WTC11 (cell line): ENCODE measurements at regions not wholly inside any gene's neighbourhood (a gene's known extent, or its start where the extent isn't known, plus 50 kb on each side); places are given as distances from the start of the nearest gene placed in this dataset.

Source experiments
- ATAC-seq: fragments of 200-7000 bp; cut with Tn5 transposase; 2 replicates; pipeline ENCODE4 v1.10.0; 2021; ENCODE audit warnings: mild to moderate bottlenecking, moderate library complexity
- CTCF ChIA-PET: fragments of 300-600 bp; sonication (Branson Sonifier 250); formaldehyde crosslinking; loops from one replicate; lab custom pipeline; 2021; ENCODE audit warnings: antibody characterized with exemption; lab: Charles Lee
- POLR2A ChIA-PET: fragments of 350-600 bp; sonication (Branson Sonifier 250); formaldehyde crosslinking; loops from one replicate; lab custom pipeline; 2021; ENCODE audit warnings: antibody characterized with exemption; lab: Charles Lee
- DNase-seq: peaks from one replicate; pipeline ENCODE4 v3.0.0; 2021; ENCODE audit warnings: low spot score
- H3K27ac Mint-ChIP-seq: 2 replicates; pipeline ENCODE4 v1.8.0; 2021; ENCODE audit warnings: mixed read lengths
- H3K27me3 Mint-ChIP-seq: 2 replicates; pipeline ENCODE4 v1.8.0; 2021; ENCODE audit warnings: low read depth, mild to moderate bottlenecking, moderate library complexity, mixed read lengths
- H3K36me3 Mint-ChIP-seq: 2 replicates; pipeline ENCODE4 v1.8.0; 2021; ENCODE audit warnings: mixed read lengths
- H3K4me1 Mint-ChIP-seq: 2 replicates; pipeline ENCODE4 v1.8.0; 2022; ENCODE audit warnings: mixed read lengths
- H3K4me3 Mint-ChIP-seq: 2 replicates; pipeline ENCODE4 v1.8.0; 2021; ENCODE audit warnings: mild to moderate bottlenecking, moderate library complexity, mixed read lengths
- H3K9me3 Mint-ChIP-seq: 2 replicates; pipeline ENCODE4 v1.8.0; 2021; ENCODE audit warnings: mixed read lengths
- CBFB ChIP-seq: sonication (generic); formaldehyde crosslinking; IDR thresholded peaks from 2 replicates; pipeline ENCODE4 v1.8.1; 2022; ENCODE audit warnings: mild to moderate bottlenecking, low read depth, missing genetic modification reagents
- FOXK1 ChIP-seq: sonication (generic); formaldehyde crosslinking; IDR thresholded peaks from 2 replicates; pipeline ENCODE4 v1.8.0; 2022; ENCODE audit warnings: mild to moderate bottlenecking, moderate library complexity, missing genetic modification reagents
- GRHL2 ChIP-seq: fragments of 250-450 bp; sonication (Bioruptor Pico); IDR thresholded peaks from 2 replicates; pipeline ENCODE4 v1.8.0; 2022; ENCODE audit warnings: mild to moderate bottlenecking, moderate library complexity; ENCODE audit not compliant: insufficient replicate concordance, severe bottlenecking
- MXD4 ChIP-seq: fragments of 250-450 bp; sonication (Bioruptor Pico); IDR thresholded peaks from 2 replicates; pipeline ENCODE4 v1.8.0; 2021; ENCODE audit warnings: mild to moderate bottlenecking, moderate library complexity, borderline replicate concordance
- NR1H2 ChIP-seq: sonication (generic); formaldehyde crosslinking; IDR thresholded peaks from 2 replicates; pipeline ENCODE4 v1.9.0; 2021; ENCODE audit warnings: mild to moderate bottlenecking, moderate library complexity, missing genetic modification reagents
- RELA ChIP-seq: sonication (generic); formaldehyde crosslinking; IDR thresholded peaks from 2 replicates; pipeline ENCODE4 v1.8.1; 2022; ENCODE audit warnings: missing genetic modification reagents, mild to moderate bottlenecking, borderline replicate concordance
- RORB ChIP-seq: fragments of 250-450 bp; sonication (Bioruptor Pico); IDR thresholded peaks from 2 replicates; pipeline ENCODE4 v1.9.0; 2021; ENCODE audit warnings: mild to moderate bottlenecking
- ZNF219 ChIP-seq: sonication (generic); formaldehyde crosslinking; IDR thresholded peaks from 2 replicates; pipeline ENCODE4 v1.8.0; 2023; ENCODE audit warnings: missing genetic modification reagents, mild to moderate bottlenecking, borderline replicate concordance
- ZNF396 ChIP-seq: fragments of 250-450 bp; sonication (Bioruptor Pico); IDR thresholded peaks from 2 replicates; pipeline ENCODE4 v1.8.0; 2021; ENCODE audit warnings: mild to moderate bottlenecking, moderate library complexity, borderline replicate concordance
- ZNF416 ChIP-seq: fragments of 250-450 bp; sonication (Bioruptor Pico); IDR thresholded peaks from 2 replicates; pipeline ENCODE4 v1.9.0; 2021; ENCODE audit warnings: mild to moderate bottlenecking, inconsistent platforms
- TF ChIP-seq, protein P1 (sequence below): sonication (generic); formaldehyde crosslinking; IDR thresholded peaks from 2 replicates; pipeline ENCODE4 v1.8.0; 2022; ENCODE audit warnings: mild to moderate bottlenecking, missing genetic modification reagents
- TF ChIP-seq, protein P2 (sequence below): fragments of 250-450 bp; sonication (Bioruptor Pico); conservative IDR thresholded peaks from 2 replicates; pipeline ENCODE4 v1.9.0; 2021; ENCODE audit warnings: mild to moderate bottlenecking
- TF ChIP-seq, protein P3 (sequence below): fragments of 250-450 bp; sonication (Bioruptor Pico); IDR thresholded peaks from 2 replicates; pipeline ENCODE4 v2.1.2; 2022; ENCODE audit warnings: mild to moderate bottlenecking, moderate library complexity
- TF ChIP-seq, protein P4 (sequence below): sonication (generic); formaldehyde crosslinking; IDR thresholded peaks from 2 replicates; pipeline ENCODE4 v1.8.0; 2023; ENCODE audit warnings: missing genetic modification reagents
- TF ChIP-seq, protein P5 (sequence below): sonication (generic); formaldehyde crosslinking; IDR thresholded peaks from 2 replicates; pipeline ENCODE4 v1.8.1; 2023; ENCODE audit warnings: mild to moderate bottlenecking, moderate library complexity, missing genetic modification reagents
- TF ChIP-seq, protein P6 (sequence below): sonication (generic); formaldehyde crosslinking; IDR thresholded peaks from 2 replicates; pipeline ENCODE4 v1.8.0; 2022; ENCODE audit warnings: mild to moderate bottlenecking, missing genetic modification reagents
- TF ChIP-seq, protein P7 (sequence below): sonication (generic); formaldehyde crosslinking; IDR thresholded peaks from 2 replicates; pipeline ENCODE4 v1.8.1; 2023; ENCODE audit warnings: mild to moderate bottlenecking, missing genetic modification reagents, borderline replicate concordance

DNA sequence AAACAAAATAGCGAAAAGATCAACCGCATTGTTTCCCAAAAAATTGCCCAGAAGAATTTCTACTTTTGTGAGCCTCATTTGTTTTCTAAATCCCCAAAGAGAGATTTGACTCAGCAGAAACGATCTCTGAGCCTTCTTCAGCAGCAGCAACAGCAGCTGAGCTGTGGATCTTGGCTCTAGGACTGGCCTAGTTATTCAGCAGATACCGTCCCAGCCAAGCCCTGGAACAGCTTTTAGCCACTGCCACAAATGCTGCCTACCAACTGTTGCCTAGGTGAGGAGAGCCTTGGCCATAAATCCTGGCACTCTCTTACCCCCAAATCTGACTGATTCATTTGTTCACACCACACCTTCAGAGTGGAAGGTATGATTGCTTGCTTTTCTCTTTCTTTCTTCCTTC, 320.1 kb downstream of the TGFB2 start:
- H3K4me3 Mint-ChIP-seq = no peak overlapping the region
- no peaks in the 10 kb centered on the region for H3K4me1 Mint-ChIP-seq
- ChIA-PET CTCF (no interaction called here), POLR2A (no interaction called here)
- H3K27me3 Mint-ChIP-seq = no peaks in the 10 kb centered on the region
- no peak overlapping the region for H3K27ac Mint-ChIP-seq
- ATAC-seq = no peak
- no peak for DNase-seq
- peaks cover 2% of the 10 kb centered on the region; the same call in 1 of the 2 replicates for H3K36me3 Mint-ChIP-seq
- TF ChIP-seq FOXK1 (CRISPR knock-in tag) (no peak), CBFB (CRISPR knock-in tag) (no peak), ZNF219 (CRISPR knock-in tag) (no peak), ZNF416 (CRISPR knock-in tag) (no peak), MXD4 (CRISPR knock-in tag) (no peak), RELA (CRISPR knock-in tag) (no peak), NR1H2 (no peak), GRHL2 (CRISPR knock-in tag) (no peak), RORB (CRISPR knock-in tag) (no peak), ZNF396 (CRISPR knock-in tag) (no peak)
- TF ChIP-seq, protein P1, sequence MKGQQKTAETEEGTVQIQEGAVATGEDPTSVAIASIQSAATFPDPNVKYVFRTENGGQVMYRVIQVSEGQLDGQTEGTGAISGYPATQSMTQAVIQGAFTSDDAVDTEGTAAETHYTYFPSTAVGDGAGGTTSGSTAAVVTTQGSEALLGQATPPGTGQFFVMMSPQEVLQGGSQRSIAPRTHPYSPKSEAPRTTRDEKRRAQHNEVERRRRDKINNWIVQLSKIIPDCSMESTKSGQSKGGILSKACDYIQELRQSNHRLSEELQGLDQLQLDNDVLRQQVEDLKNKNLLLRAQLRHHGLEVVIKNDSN (CRISPR knock-in tag) = no peak
- TF ChIP-seq, protein P2, sequence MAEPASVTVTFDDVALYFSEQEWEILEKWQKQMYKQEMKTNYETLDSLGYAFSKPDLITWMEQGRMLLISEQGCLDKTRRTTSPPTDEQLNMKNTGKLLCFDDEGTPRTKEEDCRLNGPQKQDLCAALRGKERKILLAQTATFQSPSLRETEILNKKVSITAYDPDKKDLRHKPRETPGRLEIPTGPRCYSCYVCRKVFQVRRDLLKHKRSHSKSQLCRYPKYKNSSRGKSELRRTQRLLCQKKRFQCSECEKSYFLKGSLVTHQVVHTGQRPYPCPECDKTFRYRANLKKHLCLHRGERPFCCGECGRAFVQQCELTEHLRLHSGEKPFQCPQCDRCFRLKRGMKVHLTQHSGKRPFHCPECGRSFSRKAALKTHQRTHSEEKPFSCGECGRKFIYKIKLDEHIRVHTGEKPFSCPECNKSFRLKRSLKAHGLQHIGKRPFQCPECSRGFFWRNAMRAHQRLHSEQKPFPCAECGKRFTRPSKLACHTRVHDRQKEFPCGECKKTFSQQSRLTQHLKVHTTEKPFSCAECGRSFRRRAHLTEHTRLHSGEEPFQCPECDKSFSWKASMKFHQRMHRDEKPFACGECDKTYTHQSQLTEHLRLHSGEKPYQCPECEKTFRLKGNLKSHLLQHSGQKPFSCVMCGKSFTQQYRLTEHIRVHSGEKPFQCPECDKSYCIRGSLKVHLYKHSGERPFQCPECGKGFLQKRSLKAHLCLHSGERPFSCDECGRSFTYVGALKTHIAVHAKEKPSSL (CRISPR knock-in tag) = no peak
- TF ChIP-seq, protein P3, sequence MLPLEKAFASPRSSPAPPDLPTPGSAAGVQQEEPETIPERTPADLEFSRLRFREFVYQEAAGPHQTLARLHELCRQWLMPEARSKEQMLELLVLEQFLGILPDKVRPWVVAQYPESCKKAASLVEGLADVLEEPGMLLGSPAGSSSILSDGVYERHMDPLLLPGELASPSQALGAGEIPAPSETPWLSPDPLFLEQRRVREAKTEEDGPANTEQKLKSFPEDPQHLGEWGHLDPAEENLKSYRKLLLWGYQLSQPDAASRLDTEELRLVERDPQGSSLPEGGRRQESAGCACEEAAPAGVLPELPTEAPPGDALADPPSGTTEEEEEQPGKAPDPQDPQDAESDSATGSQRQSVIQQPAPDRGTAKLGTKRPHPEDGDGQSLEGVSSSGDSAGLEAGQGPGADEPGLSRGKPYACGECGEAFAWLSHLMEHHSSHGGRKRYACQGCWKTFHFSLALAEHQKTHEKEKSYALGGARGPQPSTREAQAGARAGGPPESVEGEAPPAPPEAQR = no peak
- TF ChIP-seq, protein P4, sequence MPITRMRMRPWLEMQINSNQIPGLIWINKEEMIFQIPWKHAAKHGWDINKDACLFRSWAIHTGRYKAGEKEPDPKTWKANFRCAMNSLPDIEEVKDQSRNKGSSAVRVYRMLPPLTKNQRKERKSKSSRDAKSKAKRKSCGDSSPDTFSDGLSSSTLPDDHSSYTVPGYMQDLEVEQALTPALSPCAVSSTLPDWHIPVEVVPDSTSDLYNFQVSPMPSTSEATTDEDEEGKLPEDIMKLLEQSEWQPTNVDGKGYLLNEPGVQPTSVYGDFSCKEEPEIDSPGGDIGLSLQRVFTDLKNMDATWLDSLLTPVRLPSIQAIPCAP (CRISPR knock-in tag) = no peak
- TF ChIP-seq, protein P5, sequence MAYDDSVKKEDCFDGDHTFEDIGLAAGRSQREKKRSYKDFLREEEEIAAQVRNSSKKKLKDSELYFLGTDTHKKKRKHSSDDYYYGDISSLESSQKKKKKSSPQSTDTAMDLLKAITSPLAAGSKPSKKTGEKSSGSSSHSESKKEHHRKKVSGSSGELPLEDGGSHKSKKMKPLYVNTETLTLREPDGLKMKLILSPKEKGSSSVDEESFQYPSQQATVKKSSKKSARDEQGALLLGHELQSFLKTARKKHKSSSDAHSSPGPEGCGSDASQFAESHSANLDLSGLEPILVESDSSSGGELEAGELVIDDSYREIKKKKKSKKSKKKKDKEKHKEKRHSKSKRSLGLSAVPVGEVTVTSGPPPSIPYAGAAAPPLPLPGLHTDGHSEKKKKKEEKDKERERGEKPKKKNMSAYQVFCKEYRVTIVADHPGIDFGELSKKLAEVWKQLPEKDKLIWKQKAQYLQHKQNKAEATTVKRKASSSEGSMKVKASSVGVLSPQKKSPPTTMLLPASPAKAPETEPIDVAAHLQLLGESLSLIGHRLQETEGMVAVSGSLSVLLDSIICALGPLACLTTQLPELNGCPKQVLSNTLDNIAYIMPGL (CRISPR knock-in tag) = no peak
- TF ChIP-seq, protein P6, sequence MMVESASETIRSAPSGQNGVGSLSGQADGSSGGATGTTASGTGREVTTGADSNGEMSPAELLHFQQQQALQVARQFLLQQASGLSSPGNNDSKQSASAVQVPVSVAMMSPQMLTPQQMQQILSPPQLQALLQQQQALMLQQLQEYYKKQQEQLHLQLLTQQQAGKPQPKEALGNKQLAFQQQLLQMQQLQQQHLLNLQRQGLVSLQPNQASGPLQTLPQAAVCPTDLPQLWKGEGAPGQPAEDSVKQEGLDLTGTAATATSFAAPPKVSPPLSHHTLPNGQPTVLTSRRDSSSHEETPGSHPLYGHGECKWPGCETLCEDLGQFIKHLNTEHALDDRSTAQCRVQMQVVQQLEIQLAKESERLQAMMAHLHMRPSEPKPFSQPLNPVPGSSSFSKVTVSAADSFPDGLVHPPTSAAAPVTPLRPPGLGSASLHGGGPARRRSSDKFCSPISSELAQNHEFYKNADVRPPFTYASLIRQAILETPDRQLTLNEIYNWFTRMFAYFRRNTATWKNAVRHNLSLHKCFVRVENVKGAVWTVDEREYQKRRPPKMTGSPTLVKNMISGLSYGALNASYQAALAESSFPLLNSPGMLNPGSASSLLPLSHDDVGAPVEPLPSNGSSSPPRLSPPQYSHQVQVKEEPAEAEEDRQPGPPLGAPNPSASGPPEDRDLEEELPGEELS = no peak
- TF ChIP-seq, protein P7, sequence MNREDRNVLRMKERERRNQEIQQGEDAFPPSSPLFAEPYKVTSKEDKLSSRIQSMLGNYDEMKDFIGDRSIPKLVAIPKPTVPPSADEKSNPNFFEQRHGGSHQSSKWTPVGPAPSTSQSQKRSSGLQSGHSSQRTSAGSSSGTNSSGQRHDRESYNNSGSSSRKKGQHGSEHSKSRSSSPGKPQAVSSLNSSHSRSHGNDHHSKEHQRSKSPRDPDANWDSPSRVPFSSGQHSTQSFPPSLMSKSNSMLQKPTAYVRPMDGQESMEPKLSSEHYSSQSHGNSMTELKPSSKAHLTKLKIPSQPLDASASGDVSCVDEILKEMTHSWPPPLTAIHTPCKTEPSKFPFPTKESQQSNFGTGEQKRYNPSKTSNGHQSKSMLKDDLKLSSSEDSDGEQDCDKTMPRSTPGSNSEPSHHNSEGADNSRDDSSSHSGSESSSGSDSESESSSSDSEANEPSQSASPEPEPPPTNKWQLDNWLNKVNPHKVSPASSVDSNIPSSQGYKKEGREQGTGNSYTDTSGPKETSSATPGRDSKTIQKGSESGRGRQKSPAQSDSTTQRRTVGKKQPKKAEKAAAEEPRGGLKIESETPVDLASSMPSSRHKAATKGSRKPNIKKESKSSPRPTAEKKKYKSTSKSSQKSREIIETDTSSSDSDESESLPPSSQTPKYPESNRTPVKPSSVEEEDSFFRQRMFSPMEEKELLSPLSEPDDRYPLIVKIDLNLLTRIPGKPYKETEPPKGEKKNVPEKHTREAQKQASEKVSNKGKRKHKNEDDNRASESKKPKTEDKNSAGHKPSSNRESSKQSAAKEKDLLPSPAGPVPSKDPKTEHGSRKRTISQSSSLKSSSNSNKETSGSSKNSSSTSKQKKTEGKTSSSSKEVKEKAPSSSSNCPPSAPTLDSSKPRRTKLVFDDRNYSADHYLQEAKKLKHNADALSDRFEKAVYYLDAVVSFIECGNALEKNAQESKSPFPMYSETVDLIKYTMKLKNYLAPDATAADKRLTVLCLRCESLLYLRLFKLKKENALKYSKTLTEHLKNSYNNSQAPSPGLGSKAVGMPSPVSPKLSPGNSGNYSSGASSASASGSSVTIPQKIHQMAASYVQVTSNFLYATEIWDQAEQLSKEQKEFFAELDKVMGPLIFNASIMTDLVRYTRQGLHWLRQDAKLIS (CRISPR knock-in tag) = no peak
- peaks cover 10% of the 10 kb centered on the region for H3K9me3 Mint-ChIP-seq
